ENCODE measurements at regions not wholly inside any gene's neighbourhood (a gene's known extent, or its start where the extent isn't known, plus 50 kb on each side); places are given as distances from the start of the nearest gene placed in this dataset.
"Not testable (repeated sequence)": the region's sequence is repeated elsewhere in the genome, so short reads cannot be mapped to it uniquely, and the experiment has no call there.

DNA sequence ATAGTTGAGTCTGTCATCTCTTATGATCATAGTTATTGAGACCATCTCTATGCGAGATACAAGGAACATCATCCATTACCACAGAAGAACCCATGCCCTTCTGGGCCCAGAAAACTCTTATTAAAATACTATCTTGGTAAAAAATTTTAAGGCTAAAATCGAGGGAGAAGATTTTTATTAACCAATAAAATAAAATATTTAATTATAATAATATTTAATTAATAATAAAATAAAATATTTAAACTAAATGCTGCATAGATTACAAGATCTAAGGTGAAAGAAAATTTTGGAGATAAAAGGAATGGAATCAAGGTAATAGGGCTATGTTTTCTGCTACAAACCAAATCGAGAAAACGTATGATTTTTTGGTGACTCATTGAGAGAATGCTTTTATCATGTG, 540.2 kb downstream of the KCNH5 start:
- DNase-seq (ENCODE audit: low read depth, low spot score) = no peak
- H3K27me3 ChIP-seq (ENCODE audit: control insufficient read depth, extremely low read depth, insufficient read depth, low read length) = no peaks in the 10 kb centered on the region
- no peak for FAIRE-seq
- H3K9me1 ChIP-seq (ENCODE audit: control insufficient read depth, extremely low read depth, insufficient read depth, low read length) = no peaks in the 10 kb centered on the region
- TF ChIP-seq, protein P1, sequence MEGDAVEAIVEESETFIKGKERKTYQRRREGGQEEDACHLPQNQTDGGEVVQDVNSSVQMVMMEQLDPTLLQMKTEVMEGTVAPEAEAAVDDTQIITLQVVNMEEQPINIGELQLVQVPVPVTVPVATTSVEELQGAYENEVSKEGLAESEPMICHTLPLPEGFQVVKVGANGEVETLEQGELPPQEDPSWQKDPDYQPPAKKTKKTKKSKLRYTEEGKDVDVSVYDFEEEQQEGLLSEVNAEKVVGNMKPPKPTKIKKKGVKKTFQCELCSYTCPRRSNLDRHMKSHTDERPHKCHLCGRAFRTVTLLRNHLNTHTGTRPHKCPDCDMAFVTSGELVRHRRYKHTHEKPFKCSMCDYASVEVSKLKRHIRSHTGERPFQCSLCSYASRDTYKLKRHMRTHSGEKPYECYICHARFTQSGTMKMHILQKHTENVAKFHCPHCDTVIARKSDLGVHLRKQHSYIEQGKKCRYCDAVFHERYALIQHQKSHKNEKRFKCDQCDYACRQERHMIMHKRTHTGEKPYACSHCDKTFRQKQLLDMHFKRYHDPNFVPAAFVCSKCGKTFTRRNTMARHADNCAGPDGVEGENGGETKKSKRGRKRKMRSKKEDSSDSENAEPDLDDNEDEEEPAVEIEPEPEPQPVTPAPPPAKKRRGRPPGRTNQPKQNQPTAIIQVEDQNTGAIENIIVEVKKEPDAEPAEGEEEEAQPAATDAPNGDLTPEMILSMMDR (optimal IDR thresholded peaks at IDR 0.05 in 1 of 3, IDR thresholded peaks at IDR 0.05 in 1 of 3, conservative IDR thresholded peaks at IDR 0.05 in 1 of 3; ENCODE audit: extremely low read depth in 1 of 3, insufficient read depth in 2 of 3, low read length in 3 of 3) = no peak
- TF ChIP-seq EZH2 (IDR thresholded peaks at IDR 0.05; ENCODE audit: low read length) = no peak
- no peak overlapping the region for H2AFZ ChIP-seq (ENCODE audit: control insufficient read depth, low read length)
- no peaks in the 10 kb centered on the region for H4K20me1 ChIP-seq (ENCODE audit: control insufficient read depth, extremely low read depth, insufficient read depth, low read length)
- peaks cover 3% of the 10 kb centered on the region for H3K4me1 ChIP-seq (ENCODE audit: control insufficient read depth, extremely low read depth, insufficient read depth, low read length)
- H3K4me2 ChIP-seq (ENCODE audit: control insufficient read depth, extremely low read depth, insufficient read depth, low read depth, low read length) = no peak overlapping the region
- no peak overlapping the region for H3K4me3 ChIP-seq (ENCODE audit: control insufficient read depth in 2 of 3, extremely low read depth in 1 of 3, insufficient read depth in 2 of 3, low read depth in 1 of 3, low read length in 3 of 3)
- no peak overlapping the region for H3K9ac ChIP-seq (ENCODE audit: control insufficient read depth, extremely low read depth, insufficient read depth, low read length)
- dilution Hi-C loops (cut with MboI; ENCODE audit: extremely low pct_ligation_motif_present, low sequenced_read_pairs) = no loop called here
- H3K27ac ChIP-seq (ENCODE audit: control insufficient read depth, insufficient read depth, low read length) = no peak overlapping the region
- no peaks in the 10 kb centered on the region for H3K9me3 ChIP-seq (ENCODE audit: control insufficient read depth, low read depth, low read length)
- H3K79me2 ChIP-seq (ENCODE audit: control insufficient read depth, insufficient read depth, low read length) = no peaks in the 10 kb centered on the region
- no peaks in the 10 kb centered on the region for H3K36me3 ChIP-seq (ENCODE audit: control insufficient read depth in 2 of 2, extremely low read depth in 1 of 2, insufficient read depth in 2 of 2, low read length in 2 of 2)

DNA sequence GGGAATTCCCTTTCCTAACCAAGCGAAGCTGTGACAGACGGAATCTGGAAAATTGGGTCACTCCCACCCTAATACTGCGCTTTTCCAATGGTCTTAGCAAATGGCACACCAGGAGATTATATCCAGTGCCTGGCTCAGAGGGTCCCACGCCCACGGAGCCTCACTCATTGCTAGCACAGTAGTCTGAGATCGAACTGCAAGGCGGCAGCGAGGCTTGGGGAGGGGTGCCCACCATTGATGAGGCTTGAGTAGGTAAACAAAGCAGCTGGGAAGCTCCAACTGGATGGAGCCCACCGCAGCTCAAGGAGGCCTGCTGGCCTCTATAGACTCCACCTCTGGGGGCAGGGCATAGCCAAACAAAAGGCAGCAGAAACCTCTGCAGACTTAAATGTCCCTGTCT, 523.9 kb downstream of the KCNH5 start:
- FAIRE-seq; H4K20me1 ChIP-seq (ENCODE audit: control insufficient read depth, extremely low read depth, insufficient read depth, low read length); H3K9me3 ChIP-seq (ENCODE audit: control insufficient read depth, low read depth, low read length); H3K36me3 ChIP-seq (ENCODE audit: control insufficient read depth in 2 of 2, extremely low read depth in 1 of 2, insufficient read depth in 2 of 2, low read length in 2 of 2); H3K4me2 ChIP-seq (ENCODE audit: control insufficient read depth, extremely low read depth, insufficient read depth, low read depth, low read length); H2AFZ ChIP-seq (ENCODE audit: control insufficient read depth, low read length); H3K27ac ChIP-seq (ENCODE audit: control insufficient read depth, insufficient read depth, low read length); H3K9me1 ChIP-seq (ENCODE audit: control insufficient read depth, extremely low read depth, insufficient read depth, low read length); H3K79me2 ChIP-seq (ENCODE audit: control insufficient read depth, insufficient read depth, low read length); DNase-seq (ENCODE audit: low read depth, low spot score); H3K4me1 ChIP-seq (ENCODE audit: control insufficient read depth, extremely low read depth, insufficient read depth, low read length); H3K27me3 ChIP-seq (ENCODE audit: control insufficient read depth, extremely low read depth, insufficient read depth, low read length); dilution Hi-C loops (cut with MboI; ENCODE audit: extremely low pct_ligation_motif_present, low sequenced_read_pairs); H3K4me3 ChIP-seq (ENCODE audit: control insufficient read depth in 2 of 3, extremely low read depth in 1 of 3, insufficient read depth in 2 of 3, low read depth in 1 of 3, low read length in 3 of 3); H3K9ac ChIP-seq (ENCODE audit: control insufficient read depth, extremely low read depth, insufficient read depth, low read length): not testable (repeated sequence)

DNA sequence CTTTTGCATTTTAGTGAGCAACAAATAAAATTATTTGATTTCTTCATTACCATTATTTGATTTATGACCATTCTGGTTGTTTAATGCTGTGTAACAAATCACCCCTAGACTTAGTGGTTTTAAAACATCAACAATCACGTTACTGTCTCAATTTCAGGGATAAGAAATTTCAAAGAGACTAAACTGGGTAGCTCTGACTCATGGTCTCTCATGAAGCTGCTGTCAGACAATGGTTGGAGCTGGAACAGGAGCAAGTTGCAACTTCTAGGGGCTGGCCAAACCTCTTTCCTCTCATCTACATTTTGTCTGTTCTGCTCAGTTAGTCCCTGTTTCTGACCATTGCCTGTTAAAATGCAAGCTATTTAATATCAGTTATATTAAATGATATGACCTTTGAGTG, 517.0 kb downstream of the KCNH5 start:
- no peaks in the 10 kb centered on the region for H3K36me3 ChIP-seq (ENCODE audit: control insufficient read depth in 2 of 2, extremely low read depth in 1 of 2, insufficient read depth in 2 of 2, low read length in 2 of 2)

More for the DNA sequence above, 517.0 kb downstream of the KCNH5 start:
- H3K27me3 ChIP-seq (ENCODE audit: control insufficient read depth, extremely low read depth, insufficient read depth, low read length) = no peaks in the 10 kb centered on the region
- no peaks in the 10 kb centered on the region for H4K20me1 ChIP-seq (ENCODE audit: control insufficient read depth, extremely low read depth, insufficient read depth, low read length)
- no peak for FAIRE-seq
- no peaks in the 10 kb centered on the region for H3K9me1 ChIP-seq (ENCODE audit: control insufficient read depth, extremely low read depth, insufficient read depth, low read length)
- no peak overlapping the region for H3K9ac ChIP-seq (ENCODE audit: control insufficient read depth, extremely low read depth, insufficient read depth, low read length)
- no peak overlapping the region for H3K4me2 ChIP-seq (ENCODE audit: control insufficient read depth, extremely low read depth, insufficient read depth, low read depth, low read length)
- no peaks in the 10 kb centered on the region for H3K79me2 ChIP-seq (ENCODE audit: control insufficient read depth, insufficient read depth, low read length)
- H2AFZ ChIP-seq (ENCODE audit: control insufficient read depth, low read length) = no peak overlapping the region
- no peaks in the 10 kb centered on the region for H3K9me3 ChIP-seq (ENCODE audit: control insufficient read depth, low read depth, low read length)
- H3K4me3 ChIP-seq (ENCODE audit: control insufficient read depth in 2 of 3, extremely low read depth in 1 of 3, insufficient read depth in 2 of 3, low read depth in 1 of 3, low read length in 3 of 3) = no peak overlapping the region
- no peak for TF ChIP-seq EZH2 (IDR thresholded peaks at IDR 0.05; ENCODE audit: low read length)
- TF ChIP-seq, protein P1 (optimal IDR thresholded peaks at IDR 0.05 in 1 of 3, IDR thresholded peaks at IDR 0.05 in 1 of 3, conservative IDR thresholded peaks at IDR 0.05 in 1 of 3; ENCODE audit: extremely low read depth in 1 of 3, insufficient read depth in 2 of 3, low read length in 3 of 3) = no peak
- no peaks in the 10 kb centered on the region for H3K4me1 ChIP-seq (ENCODE audit: control insufficient read depth, extremely low read depth, insufficient read depth, low read length)
- dilution Hi-C loops (cut with MboI; ENCODE audit: extremely low pct_ligation_motif_present, low sequenced_read_pairs) = no loop called here
- no peak for DNase-seq (ENCODE audit: low read depth, low spot score)
- H3K27ac ChIP-seq (ENCODE audit: control insufficient read depth, insufficient read depth, low read length) = no peak overlapping the region

All from keratinocyte (primary cell).